Peyer's patch (tissue), 4 donors: ENCODE measurements at regions not wholly inside any gene's neighbourhood (a gene's known extent, or its start where the extent isn't known, plus 50 kb on each side); places are given as distances from the start of the nearest gene placed in this dataset.
A peak's percentile ranks its signal among the peaks of the same experiment; 100 is the strongest.
"Not testable (repeated sequence)": the region's sequence is repeated elsewhere in the genome, so short reads cannot be mapped to it uniquely, and the experiment has no call there.

ENCODE experiments used
- DNase-seq, 3 donors: peaks; one replicate each; pipeline ENCODE4 v3.0.0-alpha.2; 2017 to 2019
- H3K27ac ChIP-seq, 4 donors: fragments of 200-600 bp; sonication (generic); one replicate each; pipeline ENCODE4 v1.5.1; 2016 to 2019
- H3K27me3 ChIP-seq, 2 donors: fragments of 200-600 bp; sonication (generic); one replicate each; pipeline ENCODE4 v1.5.1; 2019
- H3K36me3 ChIP-seq, 3 donors: fragments of 200-600 bp; sonication (generic); one replicate each; pipeline ENCODE4 v1.5.1; 2016 to 2019
- H3K4me1 ChIP-seq, 4 donors: fragments of 200-600 bp; sonication (generic); one replicate each; pipeline ENCODE4 v1.5.1; 2016 to 2019
- H3K4me3 ChIP-seq, 4 donors: fragments of 200-600 bp; sonication (generic); 1 replicate in 3 of 4; 2 replicates in 1 of 4; pipeline ENCODE4 v1.5.1; 2016 to 2019; ENCODE audit warnings: mild to moderate bottlenecking in 1 of 4
- H3K9me3 ChIP-seq, 4 donors: fragments of 200-600 bp; sonication (generic); one replicate each; pipeline ENCODE4 v1.5.1; 2016 to 2019; ENCODE audit warnings: mild to moderate bottlenecking in 1 of 4
- POLR2A ChIP-seq, 2 donors: fragments of 450-650 bp; IDR thresholded peaks; one replicate each; pipeline ENCODE4 v1.5.1; 2017; ENCODE audit warnings: antibody characterized with exemption in 2 of 2, mild to moderate bottlenecking in 2 of 2, moderate library complexity in 2 of 2

- not testable (repeated sequence) for H3K27me3 ChIP-seq, H3K4me3 ChIP-seq, H3K27ac ChIP-seq, H3K9me3 ChIP-seq, H3K4me1 ChIP-seq, H3K36me3 ChIP-seq, DNase-seq
Measured at GRCh38 chr9:41367301-41367700, 178.2 kb upstream of the ZNG1F start.

- not testable (repeated sequence) for H3K4me3 ChIP-seq, H3K27ac ChIP-seq, H3K9me3 ChIP-seq, H3K36me3 ChIP-seq, DNase-seq, H3K27me3 ChIP-seq, H3K4me1 ChIP-seq
Measured at GRCh38 chr9:41361790-41362189, 172.7 kb upstream of the ZNG1F start.

GRCh38 chr9:41359116-41359515 is 170.0 kb upstream of the ZNG1F start:
- peak; percentile 34 to 64 (median 60) for DNase-seq
- peak overlapping the region; percentile 52 to 87 (median 74) for H3K4me3 ChIP-seq

GRCh38 chr9:41358682-41359081 is 169.6 kb upstream of the ZNG1F start:
- not testable (repeated sequence) for H3K36me3 ChIP-seq

More at GRCh38 chr9:41359116-41359515, 170.0 kb upstream of the ZNG1F start:
- H3K9me3 ChIP-seq, H3K36me3 ChIP-seq, H3K27me3 ChIP-seq, H3K4me1 ChIP-seq: not testable (repeated sequence)
- peak overlapping the region; percentile 71 to 87 (median 81) for H3K27ac ChIP-seq

GRCh38 chr9:41357918-41358404 is 168.8 kb upstream of the ZNG1F start:
- peak in 2 of 3 donors; percentile 12 to 18 for DNase-seq
- not testable (repeated sequence) for H3K27me3 ChIP-seq, H3K4me1 ChIP-seq, H3K9me3 ChIP-seq, H3K36me3 ChIP-seq
- H3K4me3 ChIP-seq = peak overlapping the region; percentile 52 to 87 (median 74)
- H3K27ac ChIP-seq = peak overlapping the region; percentile 71 to 87 (median 81)

More at GRCh38 chr9:41358682-41359081, 169.6 kb upstream of the ZNG1F start:
- not testable (repeated sequence) for H3K4me1 ChIP-seq, H3K27me3 ChIP-seq, H3K9me3 ChIP-seq
- DNase-seq = peak; percentile 77 to 94 (median 84)
- Histone ChIP-seq H3K4me3 (peak overlapping the region; percentile 52 to 87 (median 74)), H3K27ac (peak overlapping the region; percentile 71 to 87 (median 81))
- TF ChIP-seq POLR2A (IDR thresholded peaks at IDR 0.05) = peak in 1 of 2 donors; percentile 67

- H3K4me1 ChIP-seq, H3K36me3 ChIP-seq, H3K27me3 ChIP-seq, H3K9me3 ChIP-seq: not testable (repeated sequence)
- peak in 1 of 3 donors; percentile 23 for DNase-seq
- Histone ChIP-seq H3K27ac (peak overlapping the region in 1 of 4 donors; percentile 75), H3K4me3 (peak overlapping the region in 1 of 4 donors; percentile 39)
Measured at GRCh38 chr9:41357350-41357748, 168.2 kb upstream of the ZNG1F start.

- H3K36me3 ChIP-seq, H3K27me3 ChIP-seq, H3K9me3 ChIP-seq, H3K4me1 ChIP-seq: not testable (repeated sequence)
- DNase-seq = peak; percentile 69 to 95 (median 82)
- Histone ChIP-seq H3K4me3 (peak overlapping the region in 3 of 4 donors; percentile 12 to 41 (median 39)), H3K27ac (peak overlapping the region in 3 of 4 donors; percentile 67 to 75 (median 70))
Measured at GRCh38 chr9:41356588-41357349, 167.7 kb upstream of the ZNG1F start.

- Histone ChIP-seq H3K4me3 (peak overlapping the region in 1 of 4 donors; percentile 45), H3K27ac (peak overlapping the region in 2 of 4 donors; percentile 67)
- not testable (repeated sequence) for H3K4me1 ChIP-seq, H3K27me3 ChIP-seq, DNase-seq, H3K9me3 ChIP-seq, H3K36me3 ChIP-seq
Measured at GRCh38 chr9:41355712-41356450, 166.8 kb upstream of the ZNG1F start.

- not testable (repeated sequence) for H3K9me3 ChIP-seq, H3K4me1 ChIP-seq, H3K36me3 ChIP-seq, H3K27me3 ChIP-seq
- peak overlapping the region; percentile 17 to 45 (median 24) for H3K4me3 ChIP-seq
- DNase-seq = peak in 2 of 3 donors; percentile 35 to 57
- H3K27ac ChIP-seq = peak overlapping the region in 2 of 4 donors; percentile 53 to 67
Measured at GRCh38 chr9:41354978-41355377, 165.9 kb upstream of the ZNG1F start.

- not testable (repeated sequence) for H3K36me3 ChIP-seq, H3K9me3 ChIP-seq, H3K4me1 ChIP-seq, H3K27me3 ChIP-seq
- peak in 1 of 3 donors; percentile 34 for DNase-seq
- Histone ChIP-seq H3K27ac (peak overlapping the region in 1 of 4 donors; percentile 67), H3K4me3 (peak overlapping the region in 3 of 4 donors; percentile 22 to 45 (median 26))
Measured at GRCh38 chr9:41354060-41354934, 165.2 kb upstream of the ZNG1F start.

GRCh38 chr9:41353026-41353425 is 163.9 kb upstream of the ZNG1F start:
- DNase-seq = peak in 1 of 3 donors; percentile 12
- H3K36me3 ChIP-seq, H3K27me3 ChIP-seq, H3K27ac ChIP-seq, H3K4me1 ChIP-seq, H3K9me3 ChIP-seq, H3K4me3 ChIP-seq: not testable (repeated sequence)

GRCh38 chr9:41352390-41352789 is 163.3 kb upstream of the ZNG1F start:
- not testable (repeated sequence) for H3K27me3 ChIP-seq, H3K36me3 ChIP-seq, H3K9me3 ChIP-seq, H3K4me1 ChIP-seq, H3K4me3 ChIP-seq, DNase-seq, H3K27ac ChIP-seq

GRCh38 chr9:41347893-41348292 is 158.8 kb upstream of the ZNG1F start:
- H3K4me1 ChIP-seq, H3K4me3 ChIP-seq, H3K27me3 ChIP-seq, H3K27ac ChIP-seq, H3K36me3 ChIP-seq, H3K9me3 ChIP-seq, DNase-seq: not testable (repeated sequence)

- H3K27ac ChIP-seq, H3K27me3 ChIP-seq, H3K9me3 ChIP-seq, H3K36me3 ChIP-seq, H3K4me3 ChIP-seq, H3K4me1 ChIP-seq, DNase-seq: not testable (repeated sequence)
Measured at GRCh38 chr9:41332562-41332961, 143.4 kb upstream of the ZNG1F start.
